ENCODE measurements at regions not wholly inside any gene's neighbourhood (a gene's known extent, or its start where the extent isn't known, plus 50 kb on each side); places are given as distances from the start of the nearest gene placed in this dataset.

- no peak for TF ChIP-seq CTCF (IDR thresholded peaks at IDR 0.05; ENCODE audit: insufficient read depth, low read depth, low read length, missing control alignments)
- H3K4me3 ChIP-seq (ENCODE audit: low read length): no peak overlapping the region
- peak; percentile 28 for DNase-seq (ENCODE audit: low read depth)
Measured at GRCh38 chr14:56482310-56482911, 97.2 kb upstream of the TMEM260 start.

GRCh38 chr14:56487090-56487667, 92.4 kb upstream of the TMEM260 start:
- peak; percentile 40 for TF ChIP-seq CTCF (IDR thresholded peaks at IDR 0.05; ENCODE audit: insufficient read depth, low read depth, low read length, missing control alignments)
- peak; percentile 41 for DNase-seq (ENCODE audit: low read depth)
- no peak overlapping the region for H3K4me3 ChIP-seq (ENCODE audit: low read length)

- no peak overlapping the region for H3K4me3 ChIP-seq (ENCODE audit: low read length)
- peak; percentile 93 for DNase-seq (ENCODE audit: low read depth)
- no peak for TF ChIP-seq CTCF (IDR thresholded peaks at IDR 0.05; ENCODE audit: insufficient read depth, low read depth, low read length, missing control alignments)
Measured at GRCh38 chr14:56487761-56488160, 91.8 kb upstream of the TMEM260 start.

- H3K4me3 ChIP-seq (ENCODE audit: low read length): no peak overlapping the region
- no peak for TF ChIP-seq CTCF (IDR thresholded peaks at IDR 0.05; ENCODE audit: insufficient read depth, low read depth, low read length, missing control alignments)
- DNase-seq (ENCODE audit: low read depth): peak; percentile 30
Measured at GRCh38 chr14:56488306-56488705, 91.3 kb upstream of the TMEM260 start.

GRCh38 chr14:56490379-56490778, 89.2 kb upstream of the TMEM260 start:
- TF ChIP-seq CTCF (IDR thresholded peaks at IDR 0.05; ENCODE audit: insufficient read depth, low read depth, low read length, missing control alignments): peak; percentile 45
- DNase-seq (ENCODE audit: low read depth): peak; percentile 57

DNA sequence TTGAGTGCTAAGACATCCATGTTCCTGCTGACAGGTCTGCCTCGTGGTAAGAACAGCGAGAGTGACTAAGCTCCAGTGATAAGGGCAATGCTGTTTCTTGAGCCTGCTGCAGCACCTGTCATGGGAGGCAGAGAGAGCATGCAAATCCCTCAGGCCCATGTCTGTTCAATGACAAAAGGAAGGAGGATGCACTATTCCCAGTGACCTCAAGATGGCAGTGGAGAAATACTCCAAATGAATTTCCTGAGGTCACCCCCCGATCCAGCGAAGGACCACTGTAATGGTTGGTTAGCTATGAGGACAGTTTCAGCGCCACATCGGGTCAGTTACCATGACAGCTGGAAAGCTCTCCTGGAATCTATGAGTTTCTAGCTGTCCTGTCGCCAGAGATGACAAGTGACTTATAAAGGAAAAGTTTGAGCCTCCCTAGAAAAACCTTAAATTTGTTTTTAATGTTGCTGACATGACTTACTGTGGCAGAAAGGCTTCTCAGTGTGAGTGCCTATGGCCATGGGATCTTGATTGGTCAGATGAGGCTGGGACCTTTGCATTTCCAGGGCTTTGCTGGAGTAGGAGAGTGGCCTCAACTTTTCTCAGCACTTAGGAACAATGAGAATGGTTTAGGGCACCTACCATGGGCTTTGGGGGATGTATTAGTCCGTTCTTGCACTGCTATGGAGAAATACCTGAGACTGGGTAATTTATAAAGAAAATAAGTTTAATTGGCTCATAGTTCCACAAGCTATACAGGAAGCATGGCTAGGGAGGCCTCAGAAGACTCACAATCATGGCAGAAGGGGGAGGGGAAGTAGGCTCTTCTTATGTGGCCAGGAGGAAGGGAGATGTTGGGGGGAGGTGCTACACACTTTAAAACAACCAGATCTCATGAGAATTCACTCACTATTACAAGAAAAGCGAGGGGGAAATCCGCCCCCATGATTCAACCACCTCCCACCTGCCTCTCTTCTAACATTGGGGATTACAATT, 88.0 kb upstream of the TMEM260 start:
- peak; percentile 80 for TF ChIP-seq CTCF (IDR thresholded peaks at IDR 0.05; ENCODE audit: insufficient read depth, low read depth, low read length, missing control alignments)
- peak; percentile 63 for DNase-seq (ENCODE audit: low read depth)
- no peak overlapping the region for H3K4me3 ChIP-seq (ENCODE audit: low read length)

More at GRCh38 chr14:56490379-56490778, 89.2 kb upstream of the TMEM260 start:
- H3K4me3 ChIP-seq (ENCODE audit: low read length): no peak overlapping the region

Data from epithelial cell of esophagus (primary cell).